GM13977 (cell line): ENCODE measurements at regions not wholly inside any gene's neighbourhood (a gene's known extent, or its start where the extent isn't known, plus 50 kb on each side); places are given as distances from the start of the nearest gene placed in this dataset.

Experiments used
- DNase-seq: peaks from one replicate; pipeline ENCODE4 v3.0.0; 2012; ENCODE audit warnings: low spot score
- CTCF ChIP-seq: IDR thresholded peaks from 2 replicates; pipeline ENCODE4 v1.5.1; 2012; ENCODE audit warnings: mild to moderate bottlenecking, control low read depth; ENCODE audit not compliant: insufficient read depth; ENCODE audit errors: extremely low read depth, missing control alignments
- in situ Hi-C: fragments of 300-500 bp; cut with MboI; formaldehyde crosslinking; loops from one replicate; pipeline ENCODE4 v1.12.0; 2022; ENCODE audit warnings: low sequenced_read_pairs, low pct_unique_long_range_greater_than_20kb, mixed read lengths, inconsistent platforms; ENCODE audit not compliant: unreplicated experiment

GRCh38 chr5:110359221-110359620 lies 367.2 kb downstream of the TMEM232 start:
- TF ChIP-seq CTCF = no peak
- no peak for DNase-seq
- in situ Hi-C loops = no loop called here

GRCh38 chr5:110361471-110361870 lies 365.0 kb downstream of the TMEM232 start:
- in situ Hi-C loops = no loop called here
- no peak for TF ChIP-seq CTCF
- no peak for DNase-seq

- in situ Hi-C loops = no loop called here
- TF ChIP-seq CTCF = no peak
- DNase-seq = no peak
Observed at GRCh38 chr5:110362261-110362660, 364.2 kb downstream of the TMEM232 start.

GRCh38 chr5:110366716-110367115 lies 359.8 kb downstream of the TMEM232 start:
- in situ Hi-C loops = no loop called here
- no peak for TF ChIP-seq CTCF
- no peak for DNase-seq
